Smooth muscle cell (in vitro differentiated cells): ENCODE measurements at regions not wholly inside any gene's neighbourhood (a gene's known extent, or its start where the extent isn't known, plus 50 kb on each side); places are given as distances from the start of the nearest gene placed in this dataset.

Source experiments
- DNase-seq: peaks from one replicate; lab custom pipeline; 2025; ENCODE audit not compliant: unreplicated experiment; lab: John Stamatoyannopoulos, UW
- H2AFZ ChIP-seq: fragments of 200-600 bp; sonication (generic); 2 replicates; pipeline ENCODE4 v1.6.0; 2016; ENCODE audit warnings: antibody characterized with exemption, low read depth, mild to moderate bottlenecking
- H3F3A ChIP-seq: fragments of 200-600 bp; sonication (generic); 2 replicates; pipeline ENCODE4 v1.6.0; 2017; ENCODE audit warnings: antibody characterized with exemption, low read depth
- H3K27ac ChIP-seq: fragments of 200-600 bp; sonication (generic); 2 replicates; pipeline ENCODE4 v1.5.1; 2016; ENCODE audit warnings: low read depth, mild to moderate bottlenecking
- H3K27me3 ChIP-seq: fragments of 200-600 bp; sonication (generic); 2 replicates; pipeline ENCODE4 v1.6.1; 2016; ENCODE audit warnings: low read depth, mild to moderate bottlenecking
- H3K36me3 ChIP-seq: fragments of 200-600 bp; sonication (generic); 2 replicates; pipeline ENCODE4 v1.5.1; 2016; ENCODE audit warnings: low read depth
- H3K4me1 ChIP-seq: fragments of 200-600 bp; sonication (generic); 2 replicates; pipeline ENCODE4 v1.5.1; 2016; ENCODE audit warnings: low read depth
- H3K4me2 ChIP-seq: fragments of 200-600 bp; sonication (generic); 2 replicates; pipeline ENCODE4 v1.6.0; 2016; ENCODE audit warnings: mild to moderate bottlenecking
- H3K4me3 ChIP-seq: fragments of 200-600 bp; sonication (generic); 2 replicates; pipeline ENCODE4 v1.5.1; 2016; ENCODE audit warnings: mild to moderate bottlenecking
- H3K79me2 ChIP-seq: fragments of 200-600 bp; sonication (generic); 2 replicates; pipeline ENCODE4 v1.6.0; 2016; ENCODE audit warnings: low read depth, mild to moderate bottlenecking
- H3K9ac ChIP-seq: fragments of 200-600 bp; sonication (generic); 2 replicates; pipeline ENCODE4 v1.6.0; 2016; ENCODE audit warnings: low read depth
- H3K9me3 ChIP-seq: fragments of 200-600 bp; sonication (generic); replicated peaks from 2 replicates; pipeline ENCODE4 v1.5.1; 2016; ENCODE audit warnings: low read depth
- H4K20me1 ChIP-seq: fragments of 200-600 bp; sonication (generic); 2 replicates; pipeline ENCODE4 v1.6.0; 2016; ENCODE audit warnings: low read depth
- CTCF ChIP-seq: fragments of 200-600 bp; sonication (generic); IDR thresholded peaks from 2 replicates; pipeline ENCODE4 v1.5.1; 2017; ENCODE audit warnings: borderline replicate concordance, mild to moderate bottlenecking, antibody characterized with exemption; ENCODE audit not compliant: insufficient read depth, poor library complexity, severe bottlenecking
- WGBS: methylation state at CpG from one replicate; pipeline ENCODE4 v1.1.7; 2016; ENCODE audit warnings: low lambda C conversion rate; 5-methylcytosine and 5-hydroxymethylcytosine counted together

- Histone ChIP-seq H2AFZ (no peak overlapping the region), H3K27ac (no peak overlapping the region), H3K36me3 (no peaks in the 10 kb centered on the region), H3K27me3 (no peaks in the 10 kb centered on the region), H3K9me3 (no peaks in the 10 kb centered on the region), H3K4me2 (no peak overlapping the region), H3K4me1 (no peaks in the 10 kb centered on the region), H3K9ac (no peak overlapping the region), H3F3A (no peaks in the 10 kb centered on the region), H4K20me1 (no peaks in the 10 kb centered on the region), H3K4me3 (no peak overlapping the region), H3K79me2 (no peaks in the 10 kb centered on the region)
- 81% methylated on average over 1 of the region's 1 CpG for WGBS
- TF ChIP-seq CTCF, result no peak
- DNase-seq, result no peak
Measured at GRCh38 chr13:78185700-78186099, 267.1 kb upstream of the EDNRB start.

GRCh38 chr13:78183732-78184131 is 265.1 kb upstream of the EDNRB start:
- no peak for DNase-seq
- H2AFZ ChIP-seq, result no peak overlapping the region
- no peaks in the 10 kb centered on the region for H3K36me3 ChIP-seq
- H3F3A ChIP-seq, result no peaks in the 10 kb centered on the region
- H3K9ac ChIP-seq, result no peak overlapping the region
- H3K4me1 ChIP-seq, result no peaks in the 10 kb centered on the region
- TF ChIP-seq CTCF, result no peak
- WGBS, result 69% methylated on average over 2 of the region's 2 CpGs
- no peak overlapping the region for H3K27ac ChIP-seq
- no peaks in the 10 kb centered on the region for H3K9me3 ChIP-seq
- no peaks in the 10 kb centered on the region for H3K27me3 ChIP-seq
- H4K20me1 ChIP-seq, result no peaks in the 10 kb centered on the region
- H3K4me2 ChIP-seq, result no peak overlapping the region
- no peak overlapping the region for H3K4me3 ChIP-seq
- H3K79me2 ChIP-seq, result no peaks in the 10 kb centered on the region

GRCh38 chr13:78182813-78183212 is 264.2 kb upstream of the EDNRB start:
- no peak for TF ChIP-seq CTCF
- Histone ChIP-seq H3K9me3 (no peaks in the 10 kb centered on the region), H4K20me1 (no peaks in the 10 kb centered on the region), H3K9ac (no peak overlapping the region), H3F3A (no peaks in the 10 kb centered on the region), H2AFZ (no peak overlapping the region), H3K4me3 (no peak overlapping the region), H3K79me2 (no peaks in the 10 kb centered on the region), H3K27me3 (no peaks in the 10 kb centered on the region), H3K36me3 (no peaks in the 10 kb centered on the region), H3K4me1 (no peaks in the 10 kb centered on the region), H3K4me2 (no peak overlapping the region), H3K27ac (no peak overlapping the region)
- DNase-seq, result no peak
- 68% methylated on average over 2 of the region's 2 CpGs for WGBS

GRCh38 chr13:78177306-78177705 is 258.7 kb upstream of the EDNRB start:
- DNase-seq, result no peak
- Histone ChIP-seq H3F3A (no peaks in the 10 kb centered on the region), H3K4me2 (no peak overlapping the region), H3K79me2 (no peaks in the 10 kb centered on the region), H3K4me1 (no peaks in the 10 kb centered on the region), H3K27me3 (no peaks in the 10 kb centered on the region), H3K27ac (no peak overlapping the region), H2AFZ (no peak overlapping the region), H3K36me3 (no peaks in the 10 kb centered on the region), H3K9ac (no peak overlapping the region), H3K4me3 (no peak overlapping the region), H4K20me1 (no peaks in the 10 kb centered on the region), H3K9me3 (no peaks in the 10 kb centered on the region)
- no peak for TF ChIP-seq CTCF
- 87% methylated on average over 1 of the region's 1 CpG for WGBS
